PC-9 (cell line): ENCODE measurements at regions not wholly inside any gene's neighbourhood (a gene's known extent, or its start where the extent isn't known, plus 50 kb on each side); places are given as distances from the start of the nearest gene placed in this dataset.

Source experiments
- BruUV-seq: library from RNA; stranded (reverse); fragments of 400-500 nt; replicated peaks from 2 replicates; lab custom pipeline; 2021; lab: Mats Ljungman, UMichigan
- CTCF ChIA-PET: fragments of 300-600 bp; sonication (Branson Sonifier 250); formaldehyde crosslinking; loops from one replicate; lab custom pipeline; 2022; ENCODE audit warnings: antibody characterized with exemption; lab: Charles Lee
- POLR2A ChIA-PET: fragments of 300-600 bp; sonication (Branson Sonifier 250); formaldehyde crosslinking; loops from one replicate; lab custom pipeline; 2022; ENCODE audit warnings: antibody characterized with exemption; ENCODE audit not compliant: unreplicated experiment; lab: Charles Lee
- DNase-seq, 2 experiments: peaks; one replicate each; pipeline versions ENCODE4 v3.0.0 to v3.0.0-alpha.2; 2015 to 2022; ENCODE audit warnings: mixed read lengths in 1 of 2
- H2AFZ ChIP-seq: fragments of 200-600 bp; sonication (generic); 2 replicates; pipeline ENCODE4 v1.8.1; 2017; ENCODE audit warnings: antibody characterized with exemption
- H3F3A ChIP-seq: fragments of 200-600 bp; sonication (generic); 2 replicates; pipeline ENCODE4 v1.8.1; 2017; ENCODE audit warnings: antibody characterized with exemption, mild to moderate bottlenecking, low read depth; ENCODE audit not compliant: insufficient read depth
- H3K27ac ChIP-seq: fragments of 200-600 bp; sonication (generic); 2 replicates; pipeline ENCODE4 v1.6.1; 2016; ENCODE audit warnings: mixed run types
- H3K27me3 ChIP-seq: fragments of 200-600 bp; sonication (generic); 2 replicates; pipeline ENCODE4 v1.6.1; 2016; ENCODE audit warnings: low read depth, mixed run types; ENCODE audit not compliant: insufficient read depth
- H3K36me3 ChIP-seq: fragments of 200-600 bp; sonication (generic); 2 replicates; pipeline ENCODE4 v1.6.1; 2016; ENCODE audit warnings: low read depth, mixed run types
- H3K4me1 ChIP-seq: fragments of 200-600 bp; sonication (generic); replicated peaks from 2 replicates; pipeline ENCODE4 v1.6.1; 2016; ENCODE audit warnings: mixed run types; ENCODE audit not compliant: insufficient read depth
- H3K4me2 ChIP-seq: fragments of 200-600 bp; sonication (generic); 2 replicates; pipeline ENCODE4 v1.6.1; 2017; ENCODE audit warnings: mixed run types
- H3K4me3 ChIP-seq: fragments of 200-600 bp; sonication (generic); 2 replicates; pipeline ENCODE4 v1.6.1; 2016; ENCODE audit warnings: mixed run types
- H3K79me2 ChIP-seq: fragments of 200-600 bp; sonication (generic); 2 replicates; pipeline ENCODE4 v1.6.1; 2017; ENCODE audit warnings: low read depth, mixed run types
- H3K9me2 ChIP-seq: fragments of 200-600 bp; sonication (generic); 2 replicates; pipeline ENCODE4 v1.8.1; 2017; ENCODE audit warnings: mild to moderate bottlenecking; ENCODE audit not compliant: insufficient read depth
- H3K9me3 ChIP-seq: fragments of 200-600 bp; sonication (generic); 2 replicates; pipeline ENCODE4 v1.8.1; 2016; ENCODE audit warnings: low read depth; ENCODE audit not compliant: insufficient read depth
- H4K20me1 ChIP-seq: fragments of 200-600 bp; sonication (generic); 2 replicates; pipeline ENCODE4 v1.8.1; 2017; ENCODE audit not compliant: insufficient read depth
- EZH2 ChIP-seq: fragments of 200-600 bp; sonication (generic); IDR thresholded peaks from 2 replicates; pipeline ENCODE4 v1.8.0; 2017; ENCODE audit warnings: antibody characterized with exemption, low read depth
- intact Hi-C: fragments of 100-400 bp; cut with micrococcal nuclease; formaldehyde crosslinking; loops from one replicate; pipeline ENCODE4 v1.10.0; 2022; ENCODE audit not compliant: unreplicated experiment
- TF ChIP-seq, protein P1 (sequence below): fragments of 200-600 bp; sonication (generic); conservative IDR thresholded peaks from 2 replicates; pipeline ENCODE4 v1.6.1; 2017; ENCODE audit warnings: mixed run types, antibody characterized with exemption, mild to moderate bottlenecking, moderate library complexity

DNA sequence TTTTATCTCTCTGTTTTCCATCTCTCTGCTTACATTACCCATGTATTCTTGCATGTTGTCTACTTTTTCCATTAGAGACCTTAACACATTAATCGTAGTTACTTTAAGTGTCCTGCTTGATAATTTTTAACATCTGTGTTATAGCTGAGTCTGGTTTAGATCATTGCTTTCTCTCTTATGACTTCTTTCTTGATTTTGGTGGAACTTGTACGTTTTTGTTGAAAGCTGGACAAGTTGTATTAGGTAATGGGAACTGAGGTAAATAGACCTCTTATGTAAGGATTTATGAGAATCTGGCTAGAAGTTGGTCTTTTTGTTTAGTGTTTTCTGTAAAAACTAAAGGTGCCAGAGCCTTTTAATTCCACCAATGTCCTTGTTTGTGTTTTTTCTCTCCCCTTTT lies 100.8 kb upstream of the LYZL2 start:
- intact Hi-C loops: no loop called here
- Histone ChIP-seq H3K4me2 (no peak overlapping the region), H3K4me3 (no peak overlapping the region), H3K36me3 (no peaks in the 10 kb centered on the region), H3K9me2 (no peaks in the 10 kb centered on the region), H3K27ac (no peak overlapping the region), H3K9me3 (no peaks in the 10 kb centered on the region), H3F3A (no peaks in the 10 kb centered on the region), H2AFZ (no peak overlapping the region), H4K20me1 (no peaks in the 10 kb centered on the region), H3K4me1 (no peaks in the 10 kb centered on the region), H3K27me3 (no peaks in the 10 kb centered on the region), H3K79me2 (no peaks in the 10 kb centered on the region)
- ChIA-PET POLR2A (no interaction called here), CTCF (no interaction called here)
- DNase-seq: no peak
- BruUV-seq: no TSS peak
- TF ChIP-seq EZH2: no peak
- TF ChIP-seq, protein P1, sequence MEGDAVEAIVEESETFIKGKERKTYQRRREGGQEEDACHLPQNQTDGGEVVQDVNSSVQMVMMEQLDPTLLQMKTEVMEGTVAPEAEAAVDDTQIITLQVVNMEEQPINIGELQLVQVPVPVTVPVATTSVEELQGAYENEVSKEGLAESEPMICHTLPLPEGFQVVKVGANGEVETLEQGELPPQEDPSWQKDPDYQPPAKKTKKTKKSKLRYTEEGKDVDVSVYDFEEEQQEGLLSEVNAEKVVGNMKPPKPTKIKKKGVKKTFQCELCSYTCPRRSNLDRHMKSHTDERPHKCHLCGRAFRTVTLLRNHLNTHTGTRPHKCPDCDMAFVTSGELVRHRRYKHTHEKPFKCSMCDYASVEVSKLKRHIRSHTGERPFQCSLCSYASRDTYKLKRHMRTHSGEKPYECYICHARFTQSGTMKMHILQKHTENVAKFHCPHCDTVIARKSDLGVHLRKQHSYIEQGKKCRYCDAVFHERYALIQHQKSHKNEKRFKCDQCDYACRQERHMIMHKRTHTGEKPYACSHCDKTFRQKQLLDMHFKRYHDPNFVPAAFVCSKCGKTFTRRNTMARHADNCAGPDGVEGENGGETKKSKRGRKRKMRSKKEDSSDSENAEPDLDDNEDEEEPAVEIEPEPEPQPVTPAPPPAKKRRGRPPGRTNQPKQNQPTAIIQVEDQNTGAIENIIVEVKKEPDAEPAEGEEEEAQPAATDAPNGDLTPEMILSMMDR: no peak

DNA sequence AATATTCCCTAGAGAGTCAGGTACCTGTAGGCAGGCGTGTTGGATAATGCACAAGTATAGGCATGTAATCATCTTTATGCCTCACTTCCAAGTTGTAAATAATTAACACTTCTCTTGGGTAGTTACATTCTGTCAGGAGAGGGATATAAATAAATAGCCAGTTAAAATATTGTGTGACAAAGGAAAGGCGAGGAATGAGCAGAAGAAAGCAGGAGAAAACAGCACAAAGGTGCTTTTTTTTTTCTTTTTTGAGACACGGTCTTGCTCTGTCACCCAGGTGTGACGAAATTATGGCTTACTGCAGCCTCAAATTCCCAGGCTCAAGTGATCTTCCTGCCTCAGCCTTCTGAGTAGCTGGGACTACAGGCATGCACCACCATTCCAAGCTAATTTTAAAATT lies 99.2 kb upstream of the LYZL2 start:
- H3K79me2 ChIP-seq: no peaks in the 10 kb centered on the region
- BruUV-seq: no TSS peak
- H3K36me3 ChIP-seq: no peaks in the 10 kb centered on the region
- no peak for TF ChIP-seq EZH2
- TF ChIP-seq, protein P1: no peak
- no peaks in the 10 kb centered on the region for H3F3A ChIP-seq
- POLR2A ChIA-PET: no interaction called here
- intact Hi-C loops: loop anchor here (10.0 kb wide), 1 partner anchor 1276 kb away; no protein-coding TSS in a partner anchor
- H3K4me1 ChIP-seq: no peaks in the 10 kb centered on the region
- no peak for DNase-seq
- H3K9me2 ChIP-seq: no peaks in the 10 kb centered on the region
- no peak overlapping the region for H3K4me2 ChIP-seq
- H2AFZ ChIP-seq: no peak overlapping the region
- no peaks in the 10 kb centered on the region for H3K27me3 ChIP-seq
- no peak overlapping the region for H3K4me3 ChIP-seq
- no peaks in the 10 kb centered on the region for H4K20me1 ChIP-seq
- no peaks in the 10 kb centered on the region for H3K9me3 ChIP-seq
- CTCF ChIA-PET: interaction anchor here (0.7 kb wide), 1 partner anchor 503 kb away, joined by 8 read pairs; no protein-coding TSS in a partner anchor
- no peak overlapping the region for H3K27ac ChIP-seq

DNA sequence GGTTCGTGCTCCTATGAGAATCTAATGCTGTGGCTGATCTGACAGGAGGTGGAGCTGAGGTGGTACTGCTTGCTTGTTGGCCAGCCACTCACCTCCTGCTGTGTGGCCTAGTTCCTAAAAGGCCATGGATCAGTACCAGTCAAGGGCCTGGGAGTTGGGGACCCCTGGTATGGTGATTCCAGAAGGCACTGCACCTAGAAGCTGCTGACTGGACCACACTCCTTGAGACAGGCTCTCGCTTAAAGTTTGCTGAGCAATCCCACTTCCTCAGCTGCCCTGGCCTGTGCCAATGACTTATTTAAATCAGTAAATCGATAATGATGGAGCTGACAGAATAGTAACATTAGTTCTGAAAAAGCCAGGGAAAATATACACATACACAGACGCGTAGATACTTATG lies 98.6 kb upstream of the LYZL2 start:
- no peak for DNase-seq
- Histone ChIP-seq H3K36me3 (no peaks in the 10 kb centered on the region), H3K9me3 (no peaks in the 10 kb centered on the region), H3K79me2 (no peaks in the 10 kb centered on the region), H3K9me2 (no peaks in the 10 kb centered on the region), H3K4me2 (no peak overlapping the region), H3K27ac (no peak overlapping the region), H3K4me1 (no peaks in the 10 kb centered on the region), H2AFZ (no peak overlapping the region), H4K20me1 (no peaks in the 10 kb centered on the region), H3F3A (no peaks in the 10 kb centered on the region), H3K27me3 (no peaks in the 10 kb centered on the region), H3K4me3 (no peak overlapping the region)
- TF ChIP-seq EZH2: no peak
- TF ChIP-seq, protein P1: no peak
- ChIA-PET POLR2A (no interaction called here), CTCF (no interaction called here)
- BruUV-seq: no TSS peak
- intact Hi-C loops: loop anchor here (10.0 kb wide), 1 partner anchor 1277 kb away; no protein-coding TSS in a partner anchor
